ENCODE measurements at regions not wholly inside any gene's neighbourhood (a gene's known extent, or its start where the extent isn't known, plus 50 kb on each side); places are given as distances from the start of the nearest gene placed in this dataset.
"Not testable (repeated sequence)": the region's sequence is repeated elsewhere in the genome, so short reads cannot be mapped to it uniquely, and the experiment has no call there.

DNA sequence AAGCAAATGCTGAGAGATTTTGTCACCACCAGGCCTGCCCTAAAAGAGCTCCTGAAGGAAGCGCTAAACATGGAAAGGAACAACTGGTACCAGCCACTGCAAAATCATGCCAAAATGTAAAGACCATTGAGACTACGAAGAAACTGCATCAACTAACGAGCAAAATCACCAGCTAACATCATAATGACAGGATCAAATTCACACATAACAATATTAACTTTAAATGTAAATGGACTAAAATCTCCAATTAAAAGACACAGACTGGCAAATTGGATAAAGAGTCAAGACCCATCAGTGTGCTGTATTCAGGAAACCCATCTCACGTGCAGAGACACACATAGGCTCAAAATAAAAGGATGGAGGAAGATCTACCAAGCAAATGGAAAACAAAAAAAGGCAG lies 702.7 kb upstream of the INTU start:
- in situ Hi-C loops (cut with HindIII; ENCODE audit: low sequenced_read_pairs): not testable (repeated sequence)

DNA sequence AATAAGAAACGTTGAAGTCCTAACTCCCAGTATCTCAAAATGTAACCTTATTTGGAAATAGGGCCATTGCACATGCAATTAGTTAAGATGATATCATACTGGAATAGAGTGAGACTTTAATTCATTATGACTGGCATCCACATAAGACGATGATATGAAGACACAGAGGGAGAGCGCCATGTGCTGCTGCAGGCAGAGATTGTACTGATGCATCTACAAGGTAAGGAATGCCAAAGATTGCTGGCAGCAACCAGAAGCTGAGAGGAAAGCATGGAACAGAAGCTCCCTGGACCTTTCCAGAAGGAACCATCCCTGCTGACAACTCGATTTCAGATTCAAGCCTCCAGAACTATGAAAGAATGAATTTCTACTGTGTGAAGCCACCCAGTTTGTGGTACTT lies 697.0 kb upstream of the INTU start:
- in situ Hi-C loops (cut with HindIII; ENCODE audit: low sequenced_read_pairs): no loop called here

- in situ Hi-C loops (cut with HindIII; ENCODE audit: low sequenced_read_pairs): no loop called here
These were observed 695.4 kb upstream of the INTU start for GRCh38 chr4:126937342-126937741.

DNA sequence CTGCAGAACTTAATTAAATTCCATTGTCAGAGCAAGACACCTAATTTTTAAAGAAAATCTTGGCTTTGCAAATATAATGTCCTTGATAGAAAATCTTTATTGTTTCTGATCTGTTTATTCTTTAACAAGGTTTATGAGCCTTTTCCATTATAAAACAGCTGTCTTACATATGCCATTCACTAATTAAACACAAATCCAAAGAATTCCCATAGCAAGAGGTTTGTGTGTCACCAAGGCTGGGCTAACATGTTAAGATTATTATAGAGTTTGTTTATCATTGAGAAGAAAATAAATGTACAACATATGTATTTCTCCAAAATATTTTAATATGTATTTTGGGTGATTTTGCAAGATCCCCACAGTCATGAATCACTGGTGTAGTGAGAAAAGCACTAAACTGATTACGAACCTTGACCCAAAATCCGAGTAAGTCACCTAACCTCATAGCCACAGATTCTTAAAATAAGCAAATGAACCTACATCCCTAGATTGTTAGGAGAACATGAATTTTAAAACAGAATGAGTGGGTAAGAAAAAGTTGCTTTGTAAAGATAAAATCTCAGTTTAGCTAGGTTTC lies 694.8 kb upstream of the INTU start:
- in situ Hi-C loops (cut with HindIII; ENCODE audit: low sequenced_read_pairs): no loop called here

DNA sequence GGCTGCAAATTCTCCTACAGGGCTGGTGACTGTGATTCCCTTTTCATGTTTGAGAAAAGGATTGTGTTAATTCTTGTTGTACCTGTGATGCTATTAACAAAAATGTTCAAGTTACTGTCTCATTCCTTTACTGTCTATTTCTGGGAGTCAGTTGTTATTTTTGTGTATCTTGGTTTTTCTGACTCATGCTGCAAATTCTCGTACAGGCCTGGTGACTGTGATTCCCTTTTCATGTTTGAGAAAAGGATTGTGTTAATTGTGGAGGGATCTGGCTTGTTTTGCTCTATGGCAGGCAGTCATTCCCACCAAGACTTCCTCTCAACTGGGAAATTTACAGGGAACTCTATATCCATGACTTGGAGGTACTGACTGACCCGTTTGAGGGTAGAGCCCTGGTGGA lies 693.4 kb upstream of the INTU start:
- in situ Hi-C loops (cut with HindIII; ENCODE audit: low sequenced_read_pairs): no loop called here

- in situ Hi-C loops (cut with HindIII; ENCODE audit: low sequenced_read_pairs): no loop called here
These were observed 685.2 kb upstream of the INTU start for GRCh38 chr4:126947536-126947935.

GRCh38 chr4:126954537-126955291 lies 678.0 kb upstream of the INTU start:
- in situ Hi-C loops (cut with HindIII; ENCODE audit: low sequenced_read_pairs): no loop called here

GRCh38 chr4:126955292-126956183 lies 677.2 kb upstream of the INTU start:
- in situ Hi-C loops (cut with HindIII; ENCODE audit: low sequenced_read_pairs): no loop called here

GRCh38 chr4:126956184-126956897 lies 676.4 kb upstream of the INTU start:
- in situ Hi-C loops (cut with HindIII; ENCODE audit: low sequenced_read_pairs): no loop called here

GRCh38 chr4:126957556-126957955 lies 675.2 kb upstream of the INTU start:
- in situ Hi-C loops (cut with HindIII; ENCODE audit: low sequenced_read_pairs): no loop called here

- in situ Hi-C loops (cut with HindIII; ENCODE audit: low sequenced_read_pairs): no loop called here
These were observed 674.8 kb upstream of the INTU start for GRCh38 chr4:126957987-126958386.

- in situ Hi-C loops (cut with HindIII; ENCODE audit: low sequenced_read_pairs): no loop called here
These were observed 674.3 kb upstream of the INTU start for GRCh38 chr4:126958482-126958881.

DNA sequence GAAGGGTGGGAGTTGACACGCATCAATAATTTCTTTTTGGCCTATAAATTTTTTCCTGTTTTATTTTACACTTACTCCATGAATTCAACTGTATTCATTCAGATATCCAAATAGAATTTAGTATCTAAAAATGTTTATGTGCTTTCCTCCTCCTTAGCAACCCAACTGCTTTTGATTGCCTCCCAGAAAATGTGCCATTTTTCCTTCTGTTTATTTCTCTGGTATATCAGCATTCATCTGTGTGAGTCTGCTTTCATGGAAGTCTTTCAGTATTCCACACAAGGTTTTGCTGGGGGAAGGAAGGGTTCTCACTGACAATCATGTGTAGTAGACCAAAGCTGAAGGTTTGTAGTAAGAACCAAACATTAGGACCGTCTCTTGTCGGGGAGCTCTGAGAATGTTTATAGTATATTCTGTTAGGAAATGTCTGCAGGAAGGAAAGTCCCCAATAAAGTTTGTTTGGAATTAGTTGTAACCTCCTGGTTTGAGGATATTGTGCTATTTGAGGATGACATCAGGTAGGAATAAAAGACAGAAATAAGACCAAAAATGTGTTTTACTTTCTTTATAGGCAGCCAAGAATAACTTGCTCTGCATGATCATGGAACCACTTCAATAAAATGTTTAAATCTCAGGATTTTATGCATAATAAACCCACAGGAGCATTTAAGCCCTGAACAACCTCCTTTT lies 673.6 kb upstream of the INTU start:
- in situ Hi-C loops (cut with HindIII; ENCODE audit: low sequenced_read_pairs): no loop called here

DNA sequence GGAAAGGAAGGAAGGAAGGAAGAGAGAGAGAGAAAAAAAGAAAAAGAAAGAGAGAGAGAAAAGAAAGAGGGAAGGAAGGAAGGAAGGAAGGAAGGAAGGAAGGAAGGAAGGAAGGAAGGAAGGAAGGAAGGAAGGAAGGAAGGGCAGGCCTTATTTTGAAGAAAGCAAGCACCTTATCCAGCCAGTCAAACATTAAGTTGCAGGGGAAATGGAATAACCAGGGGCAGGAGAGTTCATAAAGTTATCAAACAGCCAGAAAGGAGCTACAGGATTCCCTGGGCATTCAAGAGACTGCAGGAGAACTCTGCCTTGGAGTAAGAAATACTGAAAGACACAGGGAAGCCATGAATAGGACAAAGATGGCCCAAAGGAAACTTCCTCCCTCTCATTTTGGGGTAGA lies 672.0 kb upstream of the INTU start:
- in situ Hi-C loops (cut with HindIII; ENCODE audit: low sequenced_read_pairs): no loop called here

GRCh38 chr4:126961661-126962060 lies 671.1 kb upstream of the INTU start:
- in situ Hi-C loops (cut with HindIII; ENCODE audit: low sequenced_read_pairs): no loop called here

- in situ Hi-C loops (cut with HindIII; ENCODE audit: low sequenced_read_pairs): no loop called here
These were observed 666.9 kb upstream of the INTU start for GRCh38 chr4:126965877-126966276.

- in situ Hi-C loops (cut with HindIII; ENCODE audit: low sequenced_read_pairs): loop anchor here (5.0 kb wide), 1 partner anchor 78 kb away; no protein-coding TSS in a partner anchor
These were observed 663.2 kb upstream of the INTU start for GRCh38 chr4:126969360-126970235.

GRCh38 chr4:126973201-126973600 lies 659.6 kb upstream of the INTU start:
- in situ Hi-C loops (cut with HindIII; ENCODE audit: low sequenced_read_pairs): loop anchor here (5.0 kb wide), 1 partner anchor 74 kb away; no protein-coding TSS in a partner anchor

DNA sequence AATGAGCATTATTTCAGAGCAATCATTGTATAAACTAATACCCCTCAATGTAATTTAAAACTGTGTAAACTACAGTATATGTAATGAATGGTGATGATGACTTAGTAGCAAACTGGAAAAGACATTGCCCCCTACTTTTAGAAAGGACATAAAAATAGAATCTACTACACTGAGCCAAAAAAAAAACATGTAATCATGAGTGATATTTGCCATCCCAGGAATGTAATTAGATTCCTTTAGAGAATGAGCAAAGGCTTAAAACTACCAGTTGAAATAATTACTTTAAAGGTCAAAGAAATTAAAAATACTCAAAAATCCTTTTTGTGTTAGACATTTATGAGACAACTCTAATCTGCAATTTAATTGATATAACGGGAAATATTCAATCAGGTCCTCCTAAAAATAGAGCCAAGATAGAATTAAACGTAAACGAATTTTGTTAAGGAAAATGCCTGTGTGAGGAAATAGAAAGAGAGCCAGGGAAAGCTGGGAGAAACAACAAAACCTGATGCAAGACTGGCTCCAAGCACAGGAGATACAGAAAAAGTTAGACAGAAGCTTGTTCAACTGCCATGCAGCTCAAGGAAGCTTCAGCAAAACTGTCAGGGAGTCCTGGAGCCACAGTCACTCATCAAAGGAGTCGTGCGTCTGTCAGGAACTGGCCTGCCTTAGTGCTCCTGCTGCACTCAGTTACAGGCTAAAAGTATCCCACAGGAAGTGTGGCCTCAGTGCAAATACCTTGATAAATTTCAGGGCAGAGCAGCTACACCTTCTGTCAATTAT lies 655.7 kb upstream of the INTU start:
- in situ Hi-C loops (cut with HindIII; ENCODE audit: low sequenced_read_pairs): loop anchor here (5.0 kb wide), 1 partner anchor 90 kb away; no protein-coding TSS in a partner anchor

Measured in endothelial cell of hepatic sinusoid (primary cell).